Astrocyte of the spinal cord (primary cell): ENCODE measurements at regions not wholly inside any gene's neighbourhood (a gene's known extent, or its start where the extent isn't known, plus 50 kb on each side); places are given as distances from the start of the nearest gene placed in this dataset.

ENCODE experiments used
- DNase-seq: peaks from one replicate; pipeline ENCODE4 v3.0.0; 2011; ENCODE audit warnings: low read depth, low spot score
- H3K4me3 ChIP-seq: 2 replicates; pipeline ENCODE4 v1.5.1; 2011; ENCODE audit warnings: low read depth, mild to moderate bottlenecking, low read length, moderate library complexity
- CTCF ChIP-seq: IDR thresholded peaks from 2 replicates; pipeline ENCODE4 v1.5.1; 2012; ENCODE audit warnings: low read depth, mild to moderate bottlenecking, low read length, inconsistent platforms
- in situ Hi-C: cut with HindIII; loops from 2 replicates; pipeline ENCODE4 v1.10.0; 2017; ENCODE audit warnings: low sequenced_read_pairs

- no peak for TF ChIP-seq CTCF
- in situ Hi-C loops: no loop called here
- DNase-seq: no peak
- H3K4me3 ChIP-seq: no peak overlapping the region
Measured at GRCh38 chr22:48210812-48211211, 1448.4 kb downstream of the TBC1D22A start.

GRCh38 chr22:48210198-48210580 lies 1447.7 kb downstream of the TBC1D22A start:
- in situ Hi-C loops: no loop called here
- no peak for DNase-seq
- no peak overlapping the region for H3K4me3 ChIP-seq
- no peak for TF ChIP-seq CTCF

DNA sequence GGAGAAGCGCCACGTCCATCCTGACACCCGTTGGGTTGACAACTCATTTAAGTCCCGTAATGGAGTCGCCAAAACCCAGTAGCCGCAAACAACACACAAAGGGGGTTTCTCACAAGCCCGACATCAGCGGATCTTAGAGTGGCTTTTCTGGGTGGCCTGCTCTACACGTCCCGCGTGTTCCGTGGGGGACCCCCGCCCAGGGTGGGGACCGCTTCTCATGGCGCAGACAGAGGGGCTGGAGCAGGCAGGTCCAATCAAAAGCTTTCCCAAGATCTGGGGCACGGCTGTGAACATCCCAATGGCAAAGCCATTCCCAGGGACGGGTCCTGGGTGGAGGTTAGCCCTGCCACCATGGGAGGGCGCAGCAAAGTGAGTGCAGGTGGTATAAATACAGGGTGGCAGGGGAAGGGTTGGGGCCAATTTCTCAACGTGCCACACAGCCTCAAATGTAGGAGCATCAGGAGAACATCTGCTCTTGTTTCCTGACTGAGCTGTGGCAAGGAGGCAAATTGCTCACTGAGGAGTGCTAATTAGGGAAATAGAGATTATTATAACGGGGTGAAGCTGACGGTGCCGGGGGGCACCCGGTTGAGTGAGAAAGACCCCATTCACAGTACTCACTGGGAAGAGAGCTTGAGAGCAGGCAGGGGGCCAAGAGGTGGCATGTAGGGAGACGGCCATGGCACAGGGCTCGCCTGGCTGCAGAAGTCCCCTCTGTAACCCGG lies 1447.2 kb downstream of the TBC1D22A start:
- TF ChIP-seq CTCF: no peak

DNA sequence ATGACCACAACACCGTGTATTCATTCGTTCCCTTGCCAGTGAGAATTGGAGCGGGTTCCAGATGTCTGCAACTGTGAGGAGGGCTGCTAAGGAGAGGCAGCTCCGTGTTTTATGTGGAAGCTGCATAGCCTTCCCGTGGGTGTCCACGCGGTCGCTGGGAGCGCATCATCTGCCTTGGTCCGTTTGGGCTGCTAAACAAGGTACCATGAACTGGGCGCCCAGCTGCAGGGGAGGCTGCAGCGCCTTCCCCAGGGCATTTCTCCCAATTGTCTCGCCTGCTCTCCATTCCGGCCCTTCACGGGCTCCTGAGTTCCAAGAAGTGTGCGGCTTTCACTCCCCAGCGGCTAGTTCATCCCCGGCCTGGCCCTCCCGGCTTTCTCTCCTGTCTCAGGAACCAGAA lies 1446.4 kb downstream of the TBC1D22A start:
- in situ Hi-C loops: no loop called here
- TF ChIP-seq CTCF: no peak
- no peak overlapping the region for H3K4me3 ChIP-seq
- DNase-seq: no peak

More for the DNA sequence above, 1447.2 kb downstream of the TBC1D22A start:
- H3K4me3 ChIP-seq: no peak overlapping the region
- in situ Hi-C loops: no loop called here
- no peak for DNase-seq

GRCh38 chr22:48207919-48208535 lies 1445.6 kb downstream of the TBC1D22A start:
- no peak for DNase-seq
- no peak overlapping the region for H3K4me3 ChIP-seq
- TF ChIP-seq CTCF: no peak
- in situ Hi-C loops: no loop called here

DNA sequence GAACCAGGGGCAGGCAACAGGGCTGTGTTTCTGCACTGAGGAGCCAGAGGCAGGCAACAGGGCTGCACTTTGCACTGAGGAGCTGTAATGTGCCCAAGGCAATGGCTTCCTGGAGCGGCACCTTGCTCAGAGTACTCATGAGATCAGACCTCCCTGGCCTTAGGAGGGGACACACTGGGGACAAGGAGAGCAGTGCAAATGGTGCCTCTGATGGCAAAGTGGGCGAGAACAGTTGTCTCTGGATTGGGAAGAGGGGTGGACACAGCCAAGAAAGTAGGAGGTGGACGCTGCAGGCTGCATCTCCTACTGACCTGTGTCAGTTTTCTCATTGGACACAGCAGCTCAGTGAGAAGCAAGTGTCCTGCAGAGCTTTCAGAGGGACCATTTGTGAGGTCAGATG lies 1443.3 kb downstream of the TBC1D22A start:
- in situ Hi-C loops: no loop called here
- H3K4me3 ChIP-seq: no peak overlapping the region
- no peak for TF ChIP-seq CTCF
- no peak for DNase-seq
